ENCODE measurements at regions not wholly inside any gene's neighbourhood (a gene's known extent, or its start where the extent isn't known, plus 50 kb on each side); places are given as distances from the start of the nearest gene placed in this dataset.

DNA sequence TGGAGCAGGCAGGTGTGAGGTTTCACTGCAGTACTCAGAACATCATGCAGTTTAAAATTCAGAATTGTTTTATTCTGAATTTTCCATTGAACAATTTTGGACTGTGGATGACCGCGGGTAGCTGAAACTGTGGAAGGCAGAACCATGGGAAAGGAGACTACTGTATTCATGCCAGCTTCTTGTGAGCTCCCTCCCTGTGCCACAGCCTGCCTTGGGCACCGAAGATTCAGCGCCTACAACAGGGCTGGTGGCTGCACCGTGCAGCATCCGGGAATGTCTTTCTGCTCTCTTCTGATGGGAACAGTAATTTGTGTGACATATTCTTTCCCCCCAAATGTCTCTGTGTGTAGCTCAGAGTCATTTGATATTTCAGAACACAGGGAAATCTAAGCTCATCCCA, 118.5 kb upstream of the NKX1-1 start:
- no peak for DNase-seq (ENCODE audit: low read depth in 2 of 2)

DNA sequence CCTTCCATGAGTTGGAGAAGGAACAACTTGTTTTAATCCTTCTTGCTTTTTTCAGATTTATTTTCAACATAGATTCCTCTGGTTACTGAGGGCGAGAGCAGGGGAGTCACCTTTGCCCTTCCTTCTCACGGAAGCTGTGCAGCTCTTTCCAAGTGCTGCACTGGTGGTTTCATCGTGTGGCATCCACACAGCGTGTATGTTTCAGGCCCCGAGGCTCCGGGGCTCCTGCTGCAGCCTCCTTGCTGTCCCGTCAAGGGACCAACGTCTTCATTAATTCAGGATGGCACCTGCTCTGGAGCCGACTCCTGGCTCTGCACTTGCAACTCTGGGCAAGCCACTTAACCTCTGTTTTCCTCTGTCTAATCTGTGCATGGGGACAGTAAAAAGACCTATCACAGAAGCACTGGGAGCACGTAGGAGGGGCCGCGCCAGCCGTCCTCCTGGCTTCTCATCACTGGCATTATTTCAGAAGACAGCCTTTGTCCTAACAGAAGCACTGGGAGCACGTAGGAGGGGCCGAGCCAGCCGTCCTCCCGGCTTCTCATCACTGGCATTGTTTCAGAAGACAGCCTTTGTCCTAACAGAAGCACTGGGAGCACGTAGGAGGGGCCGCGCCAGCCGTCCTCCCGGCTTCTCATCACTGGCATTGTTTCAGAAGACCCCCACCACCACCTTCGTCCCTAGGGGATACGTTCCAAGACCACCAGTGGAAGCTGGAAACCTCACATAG, 117.8 kb upstream of the NKX1-1 start:
- DNase-seq (ENCODE audit: low read depth in 2 of 2), result no peak

DNA sequence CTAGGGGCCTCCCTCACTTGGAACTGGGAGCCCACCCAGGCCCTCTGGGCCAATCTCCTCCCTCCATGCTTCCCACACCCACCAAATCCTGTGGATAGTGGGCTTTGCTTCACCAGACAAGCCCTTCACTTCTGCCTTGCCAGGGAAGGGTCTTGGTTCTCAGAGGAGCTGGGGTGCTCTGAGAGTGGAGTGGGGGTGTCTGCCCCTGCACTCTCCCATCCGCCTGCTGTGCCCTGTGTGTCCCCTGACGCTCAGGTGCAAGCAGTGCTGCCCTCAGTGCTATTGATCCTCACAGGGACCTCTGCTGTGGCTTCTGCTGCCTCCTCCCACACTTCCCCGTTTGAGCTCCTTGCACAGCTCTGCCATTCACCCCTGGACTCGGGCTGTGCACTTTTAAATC, 117.3 kb upstream of the NKX1-1 start:
- no peak for DNase-seq (ENCODE audit: low read depth in 2 of 2)

DNA sequence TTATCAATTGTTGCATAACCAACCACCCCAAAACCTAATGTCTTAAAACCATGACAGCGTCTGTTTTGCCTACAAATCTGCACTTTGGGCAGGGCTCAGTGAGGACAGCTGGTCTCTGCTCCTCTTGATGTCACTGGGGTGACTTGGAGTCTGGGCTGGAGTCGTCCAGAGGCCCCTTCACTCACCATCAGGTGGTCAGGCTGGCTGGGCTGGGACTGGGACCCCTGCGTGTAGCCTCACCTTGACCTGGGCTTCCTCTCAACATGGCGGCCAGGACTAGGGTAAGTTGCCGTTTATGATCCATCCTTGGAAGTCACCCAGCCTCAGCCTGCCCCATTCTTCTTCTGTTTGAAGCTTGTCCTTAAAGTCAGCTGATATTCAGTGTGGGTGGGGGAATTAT, 116.8 kb upstream of the NKX1-1 start:
- no peak for DNase-seq (ENCODE audit: low read depth in 2 of 2)

DNA sequence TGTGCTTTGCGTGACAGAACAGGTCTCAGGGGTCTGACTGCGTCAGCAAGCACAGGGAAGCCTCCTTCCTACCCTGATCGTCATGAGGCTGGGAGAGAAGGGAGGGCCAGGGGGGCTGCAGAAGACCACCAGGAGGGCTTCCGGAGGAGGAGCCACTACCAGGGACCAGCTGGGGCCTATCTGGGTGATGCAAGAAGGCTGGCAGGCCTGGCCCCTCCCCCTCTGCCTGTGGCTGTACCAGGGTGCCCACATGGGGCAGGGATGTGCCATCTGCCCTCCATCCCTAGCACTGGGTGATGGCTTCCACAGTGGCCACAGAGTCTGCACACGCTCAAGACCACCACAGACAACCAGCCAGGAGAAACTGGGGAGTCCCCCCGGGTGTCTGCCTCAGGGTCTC, 116.4 kb upstream of the NKX1-1 start:
- no peak for DNase-seq (ENCODE audit: low read depth in 2 of 2)

DNA sequence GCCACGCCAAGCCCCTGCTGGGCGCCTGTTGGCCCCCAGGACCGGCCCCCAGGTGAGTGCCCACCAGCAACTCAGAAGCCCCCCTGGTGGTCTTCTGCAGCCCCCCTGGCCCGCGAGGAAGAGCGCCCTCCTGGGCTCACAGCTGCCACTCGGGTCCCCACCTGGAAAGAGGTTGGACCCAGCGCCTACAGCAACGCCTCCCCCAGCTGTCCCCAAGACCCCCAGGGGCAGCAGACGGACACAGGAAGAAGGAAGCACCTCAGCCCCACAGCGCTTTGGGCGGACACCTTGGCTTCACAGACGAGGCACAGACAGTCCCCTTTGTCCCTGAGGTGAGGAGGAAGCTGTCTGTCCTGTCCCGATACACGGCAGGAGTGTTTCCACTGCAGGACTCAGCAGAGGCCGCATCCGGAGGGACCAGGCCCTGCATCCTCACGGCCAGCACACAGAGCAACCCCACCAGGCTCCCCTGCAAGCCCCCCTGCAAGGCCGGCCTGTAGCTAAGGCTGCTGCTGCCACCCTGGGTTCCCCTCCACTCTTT, 115.6 kb upstream of the NKX1-1 start:
- no peak for DNase-seq (ENCODE audit: low read depth in 2 of 2)

DNA sequence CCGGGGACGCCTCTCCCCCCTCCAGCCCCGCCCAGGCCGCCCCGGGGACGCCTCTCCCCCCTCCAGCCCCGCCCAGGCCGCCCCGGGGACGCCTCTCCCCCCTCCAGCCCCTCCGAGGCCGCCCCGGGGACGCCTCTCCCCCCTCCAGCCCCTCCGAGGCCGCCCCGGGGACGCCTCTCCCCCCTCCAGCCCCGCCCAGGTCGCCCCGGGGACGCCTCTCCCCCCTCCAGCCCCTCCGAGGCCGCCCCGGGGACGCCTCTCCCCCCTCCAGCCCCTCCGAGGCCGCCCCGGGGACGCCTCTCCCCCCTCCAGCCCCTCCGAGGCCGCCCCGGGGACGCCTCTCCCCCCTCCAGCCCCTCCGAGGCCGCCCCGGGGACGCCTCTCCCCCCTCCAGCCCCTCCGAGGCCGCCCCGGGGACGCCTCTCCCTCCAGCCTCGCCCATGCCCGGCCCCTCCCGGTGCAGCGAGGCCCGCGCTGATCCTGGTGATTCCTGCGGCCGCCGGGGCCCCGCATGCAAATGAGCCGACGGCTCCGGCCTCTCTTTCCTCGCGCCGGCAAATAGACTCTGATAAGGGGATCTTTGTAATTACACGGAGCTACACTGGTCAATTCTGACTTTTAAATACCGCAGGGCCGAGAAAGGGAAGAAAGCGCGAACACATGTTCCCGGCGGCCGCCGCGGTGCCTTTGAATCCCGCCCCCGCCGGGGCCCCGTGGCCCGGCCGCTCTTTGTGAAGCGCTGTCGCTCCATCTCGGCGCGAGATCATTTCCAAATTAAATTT, 114.7 kb upstream of the NKX1-1 start:
- DNase-seq (ENCODE audit: low read depth in 2 of 2), result peak in 1 of 2 donors; percentile 15

DNA sequence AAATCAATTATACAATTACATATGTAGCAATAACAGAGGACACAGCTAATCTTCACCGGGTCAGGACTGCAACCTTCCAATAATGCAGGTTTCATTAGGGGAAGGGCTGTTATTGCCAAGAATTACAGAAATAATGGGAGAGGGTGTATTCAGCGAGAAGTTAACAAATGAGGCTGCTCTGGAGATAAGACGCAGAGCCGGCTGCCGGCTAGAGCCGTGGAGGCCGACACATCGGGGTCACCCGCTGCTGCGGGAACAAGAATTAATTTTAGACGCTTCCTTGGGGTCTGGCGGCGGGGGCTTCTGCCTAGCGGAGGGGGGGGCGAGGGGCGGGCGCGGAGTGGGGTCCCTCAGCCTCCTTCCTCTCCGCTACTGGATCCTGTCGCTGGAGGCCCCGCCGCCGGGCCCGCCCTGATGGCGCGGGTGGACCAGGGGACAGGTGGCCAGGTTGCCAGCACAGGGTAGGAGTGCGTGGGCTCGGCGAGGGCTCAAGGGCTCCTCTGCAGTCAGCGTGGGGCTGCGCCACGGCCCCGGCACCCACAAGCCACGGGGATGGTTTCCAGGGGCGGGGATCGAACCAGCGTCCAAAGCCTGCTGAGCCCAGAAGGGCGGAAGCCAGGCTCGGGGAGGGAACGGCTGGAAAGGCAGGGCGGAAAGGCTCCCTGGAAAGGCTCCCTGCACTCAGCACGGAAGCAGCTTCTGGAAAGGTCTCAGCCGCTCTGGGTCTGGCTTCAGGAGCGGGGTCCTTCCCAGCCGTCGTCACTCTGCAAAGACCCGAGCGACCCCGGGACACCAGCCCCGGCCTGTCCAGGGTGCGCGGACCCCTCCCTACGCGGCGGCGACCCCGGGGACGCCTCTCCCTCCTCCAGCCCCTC, 113.8 kb upstream of the NKX1-1 start:
- DNase-seq (ENCODE audit: low read depth in 2 of 2), result no peak

DNA sequence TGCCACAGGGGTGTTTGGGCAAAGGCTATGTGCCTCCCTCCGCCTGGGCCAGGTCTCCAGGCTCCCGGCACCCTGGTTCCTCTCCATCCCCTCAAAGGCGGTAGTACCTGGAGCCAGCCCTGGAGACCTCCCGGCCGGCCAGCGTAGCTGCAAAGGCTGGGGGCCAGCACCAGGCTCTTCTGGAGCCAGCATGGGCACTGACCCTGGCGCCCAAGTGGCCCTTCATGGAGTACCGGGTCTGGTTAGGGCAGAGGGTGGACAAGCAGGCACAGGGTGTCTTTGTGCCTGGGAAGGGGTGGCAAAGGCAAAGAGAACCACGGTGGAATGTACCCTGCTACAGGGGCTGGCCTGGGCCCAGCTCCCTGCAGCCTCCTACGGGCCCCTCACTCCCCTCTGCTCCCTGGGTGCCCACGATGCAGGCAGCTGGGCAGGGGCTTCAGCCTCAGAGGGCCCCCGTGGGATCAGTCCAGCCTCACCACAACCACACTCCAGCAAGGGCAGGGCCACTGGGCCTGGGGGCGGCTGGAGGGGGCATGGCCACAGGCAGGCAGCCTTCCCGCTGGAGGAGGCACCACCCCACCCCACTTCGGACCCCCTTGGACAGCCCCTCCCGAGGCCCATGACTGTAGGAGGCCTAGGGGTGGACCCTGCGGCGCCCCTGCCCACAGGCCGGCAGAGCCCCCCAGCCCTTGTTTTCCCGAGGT, 112.9 kb upstream of the NKX1-1 start:
- DNase-seq (ENCODE audit: low read depth in 2 of 2), result no peak

DNA sequence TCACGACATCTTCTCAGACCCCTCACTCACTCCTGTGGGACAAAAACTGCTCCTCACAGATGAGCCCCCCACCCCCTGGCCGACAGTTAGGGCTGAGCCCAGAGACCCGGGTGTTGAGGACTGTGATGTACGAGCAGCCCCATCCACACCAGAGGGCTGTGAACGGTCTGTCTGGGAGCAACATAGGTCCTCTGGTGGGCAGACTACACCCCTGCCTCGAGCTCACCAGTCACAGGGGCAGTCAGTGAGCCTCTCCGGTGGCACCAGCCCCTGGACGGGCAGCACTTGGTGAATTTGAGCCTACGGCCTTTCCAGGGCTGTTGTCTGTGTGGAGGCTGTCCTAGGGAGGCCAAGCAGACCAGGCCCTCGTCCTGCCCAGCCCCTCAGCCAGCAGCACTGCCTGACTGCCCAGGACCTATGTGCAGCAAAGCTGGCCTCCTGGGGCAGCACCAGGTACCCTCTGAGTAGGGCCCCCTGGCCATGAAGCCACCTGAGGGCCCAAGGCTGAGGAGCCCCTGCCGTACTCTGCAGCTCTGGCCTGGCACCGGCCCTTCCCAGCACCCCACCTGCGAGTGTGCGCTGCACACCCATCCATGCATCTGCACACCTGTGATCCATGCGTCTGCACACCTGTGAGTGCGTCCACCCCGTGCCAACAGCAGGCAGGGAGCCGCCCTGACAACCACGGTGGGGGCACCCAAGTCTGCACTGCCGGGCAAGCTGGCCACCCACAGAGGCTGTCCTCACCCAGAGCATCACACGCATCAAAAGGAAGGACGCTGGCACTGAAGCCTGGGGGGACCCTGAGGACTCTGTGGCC, 111.6 kb upstream of the NKX1-1 start:
- DNase-seq (ENCODE audit: low read depth in 2 of 2), result no peak

DNA sequence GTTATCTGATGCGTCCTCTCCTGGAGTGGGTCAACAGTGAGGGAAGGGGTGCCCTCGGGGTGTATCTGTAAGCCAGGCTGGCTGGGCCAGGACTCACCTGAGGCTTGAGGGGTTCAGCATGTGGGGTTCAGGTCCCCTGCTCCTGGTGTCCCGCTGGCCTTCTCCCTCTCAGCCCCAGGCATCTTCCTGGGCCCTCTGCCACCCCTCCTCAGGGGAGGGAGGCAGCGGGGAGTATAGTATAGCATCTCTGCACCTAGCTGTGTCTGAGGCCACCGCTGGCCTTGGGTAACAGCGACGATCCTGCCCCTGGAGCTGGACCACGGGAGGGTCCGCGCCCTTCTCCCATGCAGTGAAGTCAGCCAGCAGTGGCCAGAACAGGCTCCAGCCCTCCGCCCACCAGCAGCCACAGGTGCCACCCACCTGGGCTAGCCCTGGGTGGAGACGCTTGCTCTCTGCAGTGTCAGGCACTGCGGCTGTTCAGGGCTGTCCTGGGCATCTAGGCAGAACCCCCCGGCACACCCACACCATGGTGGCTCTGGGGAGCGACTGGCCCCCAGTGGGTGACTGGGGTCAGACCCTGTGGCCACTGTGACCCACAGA, 110.7 kb upstream of the NKX1-1 start:
- DNase-seq (ENCODE audit: low read depth in 2 of 2), result no peak

DNA sequence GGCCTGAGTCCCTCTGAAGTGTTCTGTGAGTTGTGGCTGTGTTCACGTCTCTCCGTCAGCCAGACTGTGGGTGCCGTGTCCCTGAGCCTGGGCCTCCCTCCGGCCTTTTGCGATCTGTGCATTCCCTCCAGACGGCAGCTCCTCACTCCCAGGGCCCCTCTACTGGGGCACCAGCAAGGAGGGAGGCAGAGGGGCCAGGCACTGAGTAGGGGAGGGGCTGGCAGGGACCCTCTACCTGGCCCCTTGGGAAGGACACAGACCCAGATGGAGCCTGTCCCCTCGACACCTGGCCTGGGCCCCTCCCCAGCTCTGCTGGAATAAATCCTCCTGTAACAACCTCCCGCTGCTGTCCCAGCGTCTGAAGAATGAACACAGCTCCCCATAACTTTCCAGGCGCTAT, 110.0 kb upstream of the NKX1-1 start:
- no peak for DNase-seq (ENCODE audit: low read depth in 2 of 2)

DNA sequence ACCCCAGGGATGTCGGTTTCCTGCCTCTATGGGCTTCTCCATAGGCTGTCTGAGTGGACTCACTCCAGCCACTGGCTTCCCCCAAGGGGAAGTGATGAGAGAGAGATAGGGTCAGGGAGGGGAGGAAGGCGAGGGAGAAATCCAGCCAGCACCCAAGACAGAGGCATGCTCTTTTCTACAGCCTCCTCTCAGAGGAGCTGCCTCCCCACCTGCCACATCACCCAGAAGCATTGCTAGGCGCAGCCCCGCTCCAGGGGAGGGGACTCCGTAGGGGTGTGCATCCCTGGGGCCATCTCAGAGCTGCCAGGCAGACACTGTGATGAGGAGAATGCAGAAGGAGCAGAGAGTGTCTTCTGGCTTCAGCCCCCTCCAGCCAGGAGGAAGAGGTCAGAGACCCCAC, 109.5 kb upstream of the NKX1-1 start:
- no peak for DNase-seq (ENCODE audit: low read depth in 2 of 2)

DNA sequence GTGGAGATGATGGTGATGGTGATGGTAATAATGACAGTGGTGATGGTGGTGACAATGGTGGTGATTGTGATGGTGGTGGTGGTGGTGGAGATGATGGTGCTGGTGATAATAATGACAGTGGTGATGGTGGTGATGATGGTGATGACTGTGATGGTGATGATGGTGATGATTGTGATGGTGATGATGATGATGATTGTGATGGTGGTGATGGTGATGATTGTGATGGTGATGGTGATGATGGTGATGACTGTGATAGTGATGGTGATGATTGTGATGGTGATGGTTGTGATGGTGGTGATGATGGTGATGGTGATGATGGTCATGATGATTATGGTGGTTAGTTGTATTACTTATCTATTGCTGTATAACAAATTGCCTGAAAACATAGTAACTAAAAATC, 108.9 kb upstream of the NKX1-1 start:
- DNase-seq (ENCODE audit: low read depth in 2 of 2), result no peak

DNA sequence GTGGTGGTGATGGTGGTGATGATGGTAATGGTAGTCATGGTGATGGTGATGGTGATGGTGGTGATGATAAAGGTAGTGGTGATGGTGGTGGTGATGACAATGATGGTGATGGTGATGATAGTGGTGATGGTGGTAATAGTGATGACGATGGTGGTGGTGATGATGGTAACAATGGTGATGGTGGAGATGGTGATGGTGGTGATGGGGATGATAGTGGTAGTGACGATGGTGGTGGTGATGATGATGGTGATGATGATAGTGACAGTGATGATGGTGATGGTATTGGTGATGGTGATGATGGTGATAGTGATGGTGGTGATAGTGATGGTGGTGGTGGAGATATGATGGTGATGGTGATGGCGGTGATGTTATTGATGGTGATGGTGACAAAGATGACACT, 108.4 kb upstream of the NKX1-1 start:
- DNase-seq (ENCODE audit: low read depth in 2 of 2), result no peak

DNA sequence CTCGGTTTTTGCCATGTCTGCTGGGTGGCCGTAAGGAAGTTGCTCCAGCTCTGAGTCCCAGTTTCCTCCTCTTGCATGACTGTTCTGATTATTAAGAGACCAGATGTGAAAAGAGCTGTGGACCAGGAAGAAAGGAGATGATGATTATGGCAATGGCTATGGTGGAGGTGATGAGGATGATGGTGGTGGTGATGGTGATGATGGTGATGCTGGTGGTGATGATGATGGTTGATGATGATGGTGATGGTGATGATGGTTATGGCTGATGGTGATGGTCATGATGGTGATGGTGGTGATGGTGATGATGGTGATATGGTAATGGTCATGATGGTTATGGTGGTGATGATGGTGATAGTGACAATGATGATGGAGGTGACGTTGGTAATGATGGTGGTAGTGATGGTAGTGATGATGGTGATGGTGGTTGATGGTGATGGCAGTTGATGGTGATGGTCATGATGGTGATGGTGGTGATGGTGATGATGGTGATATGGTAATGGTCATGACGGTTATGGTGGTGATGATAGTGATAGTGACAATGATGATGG, 107.8 kb upstream of the NKX1-1 start:
- no peak for DNase-seq (ENCODE audit: low read depth in 2 of 2)

DNA sequence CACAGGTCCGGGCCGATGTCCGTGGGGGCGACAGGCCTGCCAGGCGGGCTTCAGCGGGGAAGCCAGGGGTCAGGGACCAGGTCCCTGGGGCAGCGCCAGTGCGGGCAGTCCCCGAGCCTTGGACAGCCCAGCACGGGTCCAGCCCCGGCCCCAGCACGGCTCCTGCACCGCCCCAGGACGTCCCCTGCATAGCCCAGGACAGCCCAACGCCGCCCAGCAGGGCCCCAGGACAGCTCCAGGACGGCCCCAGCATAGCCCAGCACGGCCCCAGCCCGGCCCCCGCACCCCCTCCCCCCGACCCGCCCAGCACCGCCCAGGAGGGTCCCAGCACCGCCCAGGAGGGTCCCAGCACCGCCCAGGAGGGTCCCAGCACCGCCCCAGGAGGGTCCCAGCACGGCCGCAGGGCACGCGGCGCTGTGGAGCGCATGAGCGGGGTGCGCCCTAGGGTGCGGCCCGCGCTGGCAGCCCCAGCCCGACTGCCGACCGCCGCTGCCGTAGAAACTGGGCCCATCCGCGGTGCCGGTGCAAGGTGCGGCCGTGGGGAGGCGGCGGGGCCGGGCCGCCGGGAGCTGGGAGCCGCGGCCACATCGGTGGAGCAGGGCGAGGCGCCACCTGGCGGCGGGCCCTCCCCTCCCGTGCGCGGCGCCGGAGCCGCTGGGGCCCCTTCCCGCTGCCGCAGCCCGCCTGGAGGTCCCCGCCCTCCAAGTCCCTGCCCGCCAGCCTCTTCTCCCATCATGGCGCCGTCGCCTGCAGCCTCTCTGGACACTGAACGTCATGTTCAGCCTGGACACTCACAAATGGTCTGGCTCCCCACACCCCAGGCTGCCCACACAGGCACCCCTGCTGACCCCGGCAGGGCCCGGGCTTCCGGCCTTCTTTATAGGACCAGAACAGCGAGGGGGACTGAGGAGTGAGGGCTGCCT, 106.8 kb upstream of the NKX1-1 start:
- peak; percentile 40 to 52 for DNase-seq (ENCODE audit: low read depth in 2 of 2)

DNA sequence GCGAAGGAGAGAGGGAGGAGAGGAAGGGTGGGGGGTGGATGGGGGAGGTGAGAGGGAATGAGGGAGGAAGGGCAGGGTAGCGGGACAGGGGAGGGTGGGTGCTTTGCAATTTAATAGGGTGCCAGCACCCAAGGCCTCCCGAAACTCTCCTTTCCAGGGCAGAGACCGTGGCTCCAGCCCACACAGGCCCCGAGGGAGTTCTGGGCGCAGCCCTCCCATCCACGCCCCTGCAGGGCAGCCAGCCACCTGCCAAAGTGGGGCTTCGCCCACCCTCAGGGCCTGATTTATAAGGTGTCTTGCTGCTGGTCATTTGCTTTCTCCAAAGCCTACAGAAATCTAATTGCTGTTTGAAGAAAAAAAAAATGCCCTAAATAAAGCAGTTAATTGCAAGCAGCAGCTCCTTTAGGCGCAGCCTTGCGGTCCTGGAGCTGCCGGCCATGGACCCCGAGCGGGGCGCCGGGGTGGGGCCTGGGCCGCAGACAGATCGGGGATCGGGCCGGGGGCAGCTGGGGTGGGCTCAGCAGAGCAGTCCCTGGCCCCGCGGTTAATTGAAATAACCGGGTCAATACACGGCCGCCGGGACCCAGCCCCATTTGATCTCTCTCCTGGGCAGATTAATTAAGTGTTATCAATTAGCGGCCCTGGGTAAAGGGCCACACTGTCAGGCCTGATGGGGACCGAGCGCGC, 106.0 kb upstream of the NKX1-1 start:
- DNase-seq (ENCODE audit: low read depth in 2 of 2), result no peak
